ENCODE measurements at regions not wholly inside any gene's neighbourhood (a gene's known extent, or its start where the extent isn't known, plus 50 kb on each side); places are given as distances from the start of the nearest gene placed in this dataset.
"Not testable (repeated sequence)": the region's sequence is repeated elsewhere in the genome, so short reads cannot be mapped to it uniquely, and the experiment has no call there.

GRCh38 chr4:23412701-23413100, 477.1 kb downstream of the PPARGC1A start:
- H3K4me3 ChIP-seq (ENCODE audit: low read depth, low read length), result no peak overlapping the region
- ChIA-PET POLR2A (no interaction called here), CTCF (no interaction called here)
- DNase-seq (ENCODE audit: low read depth, low spot score), result no peak
- TF ChIP-seq CTCF (IDR thresholded peaks at IDR 0.05; ENCODE audit: insufficient read depth, low read length, missing control alignments), result no peak

GRCh38 chr4:23408913-23409312, 480.9 kb downstream of the PPARGC1A start:
- CTCF ChIA-PET; POLR2A ChIA-PET; DNase-seq (ENCODE audit: low read depth, low spot score); H3K4me3 ChIP-seq (ENCODE audit: low read depth, low read length): not testable (repeated sequence)

GRCh38 chr4:23401572-23401971, 488.3 kb downstream of the PPARGC1A start:
- no peak overlapping the region for H3K4me3 ChIP-seq (ENCODE audit: low read depth, low read length)
- no peak for DNase-seq (ENCODE audit: low read depth, low spot score)
- ChIA-PET POLR2A (no interaction called here), CTCF (no interaction called here)
- TF ChIP-seq CTCF (IDR thresholded peaks at IDR 0.05; ENCODE audit: insufficient read depth, low read length, missing control alignments), result no peak

GRCh38 chr4:23392860-23393458, 496.9 kb downstream of the PPARGC1A start:
- POLR2A ChIA-PET, result no interaction called here
- H3K4me3 ChIP-seq (ENCODE audit: low read depth, low read length), result no peak overlapping the region
- DNase-seq (ENCODE audit: low read depth, low spot score), result no peak
- no peak for TF ChIP-seq CTCF (IDR thresholded peaks at IDR 0.05; ENCODE audit: insufficient read depth, low read length, missing control alignments)
- CTCF ChIA-PET, result no interaction called here

- no peak for TF ChIP-seq CTCF (IDR thresholded peaks at IDR 0.05; ENCODE audit: insufficient read depth, low read length, missing control alignments)
- CTCF ChIA-PET, result no interaction called here
- POLR2A ChIA-PET, result no interaction called here
- no peak overlapping the region for H3K4me3 ChIP-seq (ENCODE audit: low read depth, low read length)
- DNase-seq (ENCODE audit: low read depth, low spot score), result no peak
These were observed 499.6 kb downstream of the PPARGC1A start for GRCh38 chr4:23390246-23390645.

GRCh38 chr4:23388699-23389395, 501.0 kb downstream of the PPARGC1A start:
- no peak for DNase-seq (ENCODE audit: low read depth, low spot score)
- no peak for TF ChIP-seq CTCF (IDR thresholded peaks at IDR 0.05; ENCODE audit: insufficient read depth, low read length, missing control alignments)
- no peak overlapping the region for H3K4me3 ChIP-seq (ENCODE audit: low read depth, low read length)
- POLR2A ChIA-PET, result no interaction called here
- CTCF ChIA-PET, result no interaction called here

- CTCF ChIA-PET, result no interaction called here
- DNase-seq (ENCODE audit: low read depth, low spot score), result no peak
- H3K4me3 ChIP-seq (ENCODE audit: low read depth, low read length), result no peak overlapping the region
- POLR2A ChIA-PET, result no interaction called here
- TF ChIP-seq CTCF (IDR thresholded peaks at IDR 0.05; ENCODE audit: insufficient read depth, low read length, missing control alignments), result no peak
These were observed 501.6 kb downstream of the PPARGC1A start for GRCh38 chr4:23388255-23388654.

All from AG04449 (cell line).